Caco-2 (cell line): ENCODE measurements at regions not wholly inside any gene's neighbourhood (a gene's known extent, or its start where the extent isn't known, plus 50 kb on each side); places are given as distances from the start of the nearest gene placed in this dataset.

ENCODE experiments used
- BruUV-seq: library from RNA; stranded (reverse); fragments of 400-500 nt; replicated peaks from 2 replicates; lab custom pipeline; 2021; lab: Mats Ljungman, UMichigan
- CTCF ChIA-PET: fragments of 300-600 bp; sonication (Branson Sonifier 250); formaldehyde crosslinking; loops from one replicate; lab custom pipeline; 2022; ENCODE audit warnings: antibody characterized with exemption; lab: Charles Lee
- POLR2A ChIA-PET: fragments of 300-600 bp; sonication (Branson Sonifier 250); formaldehyde crosslinking; loops from one replicate; lab custom pipeline; 2022; ENCODE audit warnings: antibody characterized with exemption; lab: Charles Lee
- DNase-seq, 2 experiments: peaks; one replicate each; pipeline versions ENCODE4 v3.0.0 to v3.0.0-alpha.2; 2020 to 2022
- H3K27me3 ChIP-seq: replicated peaks from 2 replicates; pipeline ENCODE4 v1.6.0; 2011; ENCODE audit warnings: low read length; ENCODE audit not compliant: control insufficient read depth, insufficient read depth
- H3K36me3 ChIP-seq: 2 replicates; pipeline ENCODE4 v1.5.1; 2011; ENCODE audit warnings: low read length; ENCODE audit not compliant: control insufficient read depth, insufficient read depth
- H3K4me1 ChIP-seq: fragments of 250-450 bp; sonication (Bioruptor Pico); 2 replicates; pipeline ENCODE4 v1.5.1; 2020; ENCODE audit warnings: mild to moderate bottlenecking
- H3K4me3 ChIP-seq: 2 replicates; pipeline ENCODE4 v1.5.1; 2011; ENCODE audit warnings: low read depth, mild to moderate bottlenecking, control low read depth, low read length
- H3K9me3 ChIP-seq: fragments of 250-450 bp; sonication (Bioruptor Pico); 2 replicates; pipeline ENCODE4 v1.5.1; 2020; ENCODE audit warnings: mild to moderate bottlenecking, moderate library complexity
- H3K27ac Mint-ChIP-seq: one replicate; pipeline ENCODE4 v1.8.0; 2022; ENCODE audit warnings: mixed read lengths; ENCODE audit not compliant: unreplicated experiment
- H3K27me3 Mint-ChIP-seq: one replicate; pipeline ENCODE4 v1.8.0; 2022; ENCODE audit warnings: mixed read lengths; ENCODE audit not compliant: insufficient read depth, unreplicated experiment
- H3K36me3 Mint-ChIP-seq: one replicate; pipeline ENCODE4 v1.8.0; 2022; ENCODE audit warnings: mild to moderate bottlenecking, mixed read lengths; ENCODE audit not compliant: insufficient read depth, unreplicated experiment
- H3K4me1 Mint-ChIP-seq: one replicate; pipeline ENCODE4 v1.8.0; 2022; ENCODE audit warnings: low read depth, mixed read lengths; ENCODE audit not compliant: unreplicated experiment
- H3K4me3 Mint-ChIP-seq: one replicate; pipeline ENCODE4 v1.8.0; 2022; ENCODE audit warnings: mild to moderate bottlenecking, moderate library complexity, mixed read lengths; ENCODE audit not compliant: unreplicated experiment
- H3K9me3 Mint-ChIP-seq: one replicate; pipeline ENCODE4 v1.8.0; 2022; ENCODE audit warnings: mixed read lengths; ENCODE audit not compliant: unreplicated experiment
- CTCF ChIP-seq, 2 experiments: fragments of 200-600 bp in 1 of 2; IDR thresholded peaks; 1 replicate in 1 of 2; 2 replicates in 1 of 2; pipeline versions ENCODE4 v1.5.1 to v1.8.0; 2011 to 2022; ENCODE audit warnings: antibody characterized with exemption in 1 of 2, control low read depth in 1 of 2, inconsistent platforms in 1 of 2, low read depth in 1 of 2, low read length in 1 of 2, mild to moderate bottlenecking in 1 of 2, moderate library complexity in 1 of 2; ENCODE audit not compliant: insufficient read depth in 1 of 2, severe bottlenecking in 1 of 2, unreplicated experiment in 1 of 2
- intact Hi-C: fragments of 100-400 bp; cut with micrococcal nuclease; formaldehyde crosslinking; loops from one replicate; pipeline ENCODE4 v1.10.0; 2022; ENCODE audit not compliant: unreplicated experiment

GRCh38 chr2:16581241-16581640, 84.4 kb downstream of the CYRIA start:
- no peaks in the 10 kb centered on the region for H3K4me1 Mint-ChIP-seq
- DNase-seq, result no peak
- Histone ChIP-seq H3K9me3 (no peaks in the 10 kb centered on the region), H3K4me1 (no peaks in the 10 kb centered on the region), H3K27me3 (no peaks in the 10 kb centered on the region), H3K36me3 (no peaks in the 10 kb centered on the region), H3K4me3 (no peak overlapping the region)
- no peak for TF ChIP-seq CTCF (IDR thresholded peaks at IDR 0.05; ENCODE audit: insufficient read depth in 1 of 2, low read depth in 1 of 2, low read length in 1 of 2, severe bottlenecking in 1 of 2, unreplicated experiment in 1 of 2)
- BruUV-seq, result no TSS peak
- POLR2A ChIA-PET, result no interaction called here
- no peaks in the 10 kb centered on the region for H3K36me3 Mint-ChIP-seq
- H3K4me3 Mint-ChIP-seq, result no peak overlapping the region
- CTCF ChIA-PET, result interaction anchor here (0.7 kb wide), 1 partner anchor 56 kb away, joined by 3 read pairs; no protein-coding TSS in a partner anchor
- H3K9me3 Mint-ChIP-seq, result peaks cover 3% of the 10 kb centered on the region
- intact Hi-C loops, result no loop called here
- no peak overlapping the region for H3K27ac Mint-ChIP-seq
- peaks cover 9% of the 10 kb centered on the region for H3K27me3 Mint-ChIP-seq

- H3K9me3 Mint-ChIP-seq, result peaks cover 19% of the 10 kb centered on the region
- H3K36me3 Mint-ChIP-seq, result no peaks in the 10 kb centered on the region
- no TSS peak for BruUV-seq
- no peak for DNase-seq
- CTCF ChIA-PET, result no interaction called here
- no peaks in the 10 kb centered on the region for H3K4me1 ChIP-seq
- H3K4me3 ChIP-seq, result no peak overlapping the region
- no peak overlapping the region for H3K4me3 Mint-ChIP-seq
- intact Hi-C loops, result no loop called here
- peaks cover 5% of the 10 kb centered on the region for H3K27me3 Mint-ChIP-seq
- no peaks in the 10 kb centered on the region for H3K27me3 ChIP-seq
- TF ChIP-seq CTCF (IDR thresholded peaks at IDR 0.05; ENCODE audit: insufficient read depth in 1 of 2, low read depth in 1 of 2, low read length in 1 of 2, severe bottlenecking in 1 of 2, unreplicated experiment in 1 of 2), result no peak
- H3K9me3 ChIP-seq, result peaks cover 6% of the 10 kb centered on the region; the same call in 1 of the 2 replicates
- no peak overlapping the region for H3K27ac Mint-ChIP-seq
- POLR2A ChIA-PET, result no interaction called here
- H3K36me3 ChIP-seq, result no peaks in the 10 kb centered on the region
- no peaks in the 10 kb centered on the region for H3K4me1 Mint-ChIP-seq
These were observed 87.6 kb downstream of the CYRIA start for GRCh38 chr2:16578081-16578480.

GRCh38 chr2:16570516-16570915, 95.1 kb downstream of the CYRIA start:
- CTCF ChIA-PET, result no interaction called here
- TF ChIP-seq CTCF (IDR thresholded peaks at IDR 0.05; ENCODE audit: insufficient read depth in 1 of 2, low read depth in 1 of 2, low read length in 1 of 2, severe bottlenecking in 1 of 2, unreplicated experiment in 1 of 2), result no peak

More at GRCh38 chr2:16570516-16570915, 95.1 kb downstream of the CYRIA start:
- no peak overlapping the region for H3K27ac Mint-ChIP-seq
- POLR2A ChIA-PET, result no interaction called here
- no peaks in the 10 kb centered on the region for H3K36me3 ChIP-seq
- no TSS peak for BruUV-seq
- intact Hi-C loops, result no loop called here
- no peaks in the 10 kb centered on the region for H3K27me3 ChIP-seq
- H3K36me3 Mint-ChIP-seq, result no peaks in the 10 kb centered on the region
- no peak overlapping the region for H3K4me3 ChIP-seq
- no peak for DNase-seq
- H3K27me3 Mint-ChIP-seq, result peaks cover 3% of the 10 kb centered on the region
- peaks cover 9% of the 10 kb centered on the region; the same call in 1 of the 2 replicates for H3K9me3 ChIP-seq
- peaks cover 19% of the 10 kb centered on the region for H3K9me3 Mint-ChIP-seq
- no peak overlapping the region for H3K4me3 Mint-ChIP-seq
- H3K4me1 Mint-ChIP-seq, result peaks cover 11% of the 10 kb centered on the region
- H3K4me1 ChIP-seq, result peaks cover 14% of the 10 kb centered on the region
